Eye (tissue), 1 donor: ENCODE measurements at regions not wholly inside any gene's neighbourhood (a gene's known extent, or its start where the extent isn't known, plus 50 kb on each side); places are given as distances from the start of the nearest gene placed in this dataset.
A peak's percentile ranks its signal among the peaks of the same experiment; 100 is the strongest.

Experiments used
- DNase-seq: peaks from one replicate; pipeline ENCODE4 v3.0.0-alpha.2; 2015

DNA sequence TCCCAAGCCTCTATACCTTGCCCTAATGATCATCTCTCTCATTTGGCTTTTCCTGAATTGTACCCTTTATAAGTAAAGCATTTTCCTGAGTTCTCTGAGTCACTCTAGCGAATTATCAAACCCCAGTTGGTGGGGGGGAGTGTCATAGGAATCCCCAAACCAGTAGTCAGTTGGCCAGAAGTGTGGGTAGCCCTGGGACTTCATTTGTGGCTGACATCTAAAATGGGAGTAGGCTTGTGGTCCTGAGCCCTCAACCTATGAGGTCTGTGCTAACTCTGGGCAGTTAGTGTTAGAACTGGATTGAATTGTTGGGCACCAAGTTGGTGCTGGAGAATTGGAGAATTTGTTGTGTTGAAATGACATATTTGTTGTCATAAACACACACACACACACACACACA, 91.3 kb downstream of the BBS10 start:
- DNase-seq, result no peak

- no peak for DNase-seq
Measured at GRCh38 chr12:76256321-76256720, 91.9 kb downstream of the BBS10 start.

GRCh38 chr12:76255692-76256091, 92.5 kb downstream of the BBS10 start:
- DNase-seq, result no peak

- no peak for DNase-seq
Measured at GRCh38 chr12:76255281-76255680, 92.9 kb downstream of the BBS10 start.

DNA sequence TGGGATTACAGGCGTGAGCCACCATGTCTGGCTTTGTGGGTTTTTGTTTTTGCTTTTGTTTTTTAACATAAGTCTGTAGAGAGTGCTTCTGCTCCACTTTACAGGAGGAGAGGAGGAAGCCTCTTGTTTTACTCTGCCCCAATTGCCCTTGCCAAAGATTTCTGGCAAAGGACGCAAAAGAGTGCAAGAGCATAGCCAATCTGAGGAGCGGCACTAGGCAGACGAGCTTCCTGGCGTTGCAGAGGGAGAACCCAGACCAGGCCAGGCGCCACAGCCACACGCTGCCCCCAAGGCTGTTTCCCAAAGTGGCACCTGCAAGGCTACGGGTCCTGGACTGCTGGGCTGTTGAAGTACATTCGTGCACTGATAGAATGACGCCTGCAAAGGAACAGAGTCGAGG, 96.2 kb downstream of the BBS10 start:
- no peak for DNase-seq

DNA sequence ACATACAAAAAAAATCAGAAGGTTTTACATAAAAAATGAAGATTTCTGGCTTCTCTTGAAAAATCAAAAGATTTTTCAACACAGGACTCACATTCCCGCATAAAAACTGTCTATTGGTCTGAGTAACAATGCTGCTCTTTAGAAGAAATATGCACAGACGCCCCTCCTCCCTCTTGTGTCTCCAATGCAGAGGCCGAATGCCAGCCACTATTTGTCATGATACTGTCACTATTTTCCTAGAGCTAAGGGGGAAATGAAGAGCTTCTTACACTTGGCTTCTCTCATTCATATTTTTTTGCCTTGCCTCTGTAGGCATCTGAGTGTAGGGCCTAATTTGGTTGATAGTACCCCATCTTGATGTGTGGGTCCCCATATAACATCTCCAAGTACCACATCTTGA, 98.0 kb downstream of the BBS10 start:
- no peak for DNase-seq

DNA sequence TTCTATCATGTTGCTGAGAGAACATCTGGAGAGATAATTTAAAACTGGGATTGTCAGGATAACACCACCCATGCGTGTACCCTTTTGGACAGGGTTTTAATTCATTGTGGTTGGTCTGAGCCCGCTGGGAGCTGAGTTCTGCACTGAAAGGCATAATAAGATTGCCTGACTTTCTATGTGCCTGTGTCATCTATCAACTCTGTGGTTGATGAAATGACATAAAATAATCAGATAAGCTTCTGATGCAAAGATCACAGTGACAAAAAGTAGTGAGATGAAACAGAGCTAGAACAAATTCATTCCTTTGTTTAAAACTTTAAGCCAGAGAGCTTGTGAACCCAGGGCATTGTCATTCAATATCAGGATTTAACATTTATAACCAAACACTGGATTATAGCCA, 98.7 kb downstream of the BBS10 start:
- no peak for DNase-seq

GRCh38 chr12:76247992-76248391, 100.2 kb downstream of the BBS10 start:
- DNase-seq, result no peak

DNA sequence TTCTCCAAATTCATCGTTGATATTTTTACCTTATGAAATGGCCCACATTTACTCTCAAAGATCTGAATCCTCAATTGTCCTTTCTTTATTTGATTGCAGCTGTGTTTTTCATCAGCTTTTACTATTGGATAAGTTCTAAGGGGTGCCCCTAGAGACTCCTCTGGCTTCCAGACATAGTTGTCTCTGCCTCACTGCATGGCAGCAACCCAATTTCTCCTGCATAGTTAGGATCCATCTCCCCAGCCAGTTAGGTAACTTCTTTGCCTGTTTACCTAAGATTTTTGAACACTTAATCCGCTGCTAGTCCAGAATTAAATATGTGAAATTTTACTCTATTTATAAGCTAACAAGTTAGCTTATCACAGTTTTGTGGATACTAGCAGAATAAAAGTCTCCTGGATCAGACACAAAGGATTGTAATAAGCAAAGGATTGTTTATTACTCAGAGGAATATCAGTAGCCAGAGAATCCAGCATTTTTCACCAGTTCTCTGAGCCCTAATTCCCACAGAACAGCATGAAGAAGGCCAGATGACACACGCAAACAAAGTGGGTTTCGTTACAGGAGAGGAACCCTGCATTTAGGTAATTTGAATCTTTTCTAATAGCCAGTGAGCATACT, 101.1 kb downstream of the BBS10 start:
- peak; percentile 39 for DNase-seq

DNA sequence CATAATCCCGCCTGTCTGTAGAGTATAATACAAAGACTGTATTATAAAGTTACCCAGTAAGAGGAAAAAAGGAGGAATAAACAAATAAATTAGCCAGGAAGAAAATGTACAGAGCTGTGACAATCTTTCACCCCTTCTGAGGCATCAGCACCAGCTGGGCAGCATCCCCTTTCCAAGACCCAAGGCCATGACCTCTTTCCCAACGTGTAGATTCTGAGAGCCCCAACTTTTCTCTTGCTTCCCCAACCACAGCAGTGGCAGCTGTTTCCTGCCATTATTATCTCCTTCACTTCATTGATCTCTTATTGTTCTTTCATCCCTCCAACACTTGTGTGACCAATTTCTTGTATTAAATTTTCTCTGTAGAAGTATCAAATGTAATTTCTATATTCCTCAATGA, 101.6 kb downstream of the BBS10 start:
- DNase-seq, result no peak

DNA sequence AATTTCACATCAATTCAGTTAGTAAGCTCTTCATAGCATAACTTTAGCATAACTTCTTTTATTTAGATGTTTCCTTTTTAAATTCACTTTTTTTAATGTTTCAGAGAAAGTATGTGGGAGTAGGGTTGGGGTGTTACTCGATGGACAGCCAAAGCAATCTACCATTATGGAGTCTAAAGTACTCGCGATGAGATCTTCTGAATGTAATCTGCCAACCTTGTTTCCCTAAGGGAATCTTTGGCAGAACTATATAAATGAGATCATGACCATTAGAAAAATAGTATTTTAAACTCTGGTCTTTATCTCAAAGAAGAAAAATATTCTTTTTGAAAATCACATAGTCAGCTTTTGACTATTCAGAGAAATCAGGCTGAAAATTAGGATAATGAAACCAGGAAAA, 103.9 kb downstream of the BBS10 start:
- DNase-seq, result no peak

- DNase-seq, result no peak
Measured at GRCh38 chr12:76242813-76243550, 105.2 kb downstream of the BBS10 start.

GRCh38 chr12:76241371-76241770, 106.8 kb downstream of the BBS10 start:
- no peak for DNase-seq

GRCh38 chr12:76240281-76240680, 107.9 kb downstream of the BBS10 start:
- no peak for DNase-seq

DNA sequence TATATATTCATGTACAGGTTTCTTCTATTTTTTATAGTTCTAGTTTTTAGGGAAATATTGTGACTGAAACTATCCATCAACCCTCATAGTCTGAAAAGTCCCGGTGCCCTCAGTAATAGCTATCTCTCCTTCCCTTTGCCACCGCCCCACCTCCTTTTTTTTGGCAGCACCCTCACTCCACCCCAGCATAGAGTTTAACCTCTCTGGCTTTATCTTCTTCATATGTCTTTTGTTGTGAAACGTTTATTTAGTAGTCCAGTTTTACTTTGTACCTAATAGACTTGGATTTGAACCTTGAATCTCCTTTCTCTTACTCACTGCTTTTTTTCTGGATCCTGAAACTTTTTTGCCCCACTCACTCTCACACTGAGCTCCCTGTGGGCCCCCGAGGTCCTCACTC, 109.5 kb downstream of the BBS10 start:
- DNase-seq, result no peak

GRCh38 chr12:76237086-76237701, 111.0 kb downstream of the BBS10 start:
- DNase-seq, result no peak

DNA sequence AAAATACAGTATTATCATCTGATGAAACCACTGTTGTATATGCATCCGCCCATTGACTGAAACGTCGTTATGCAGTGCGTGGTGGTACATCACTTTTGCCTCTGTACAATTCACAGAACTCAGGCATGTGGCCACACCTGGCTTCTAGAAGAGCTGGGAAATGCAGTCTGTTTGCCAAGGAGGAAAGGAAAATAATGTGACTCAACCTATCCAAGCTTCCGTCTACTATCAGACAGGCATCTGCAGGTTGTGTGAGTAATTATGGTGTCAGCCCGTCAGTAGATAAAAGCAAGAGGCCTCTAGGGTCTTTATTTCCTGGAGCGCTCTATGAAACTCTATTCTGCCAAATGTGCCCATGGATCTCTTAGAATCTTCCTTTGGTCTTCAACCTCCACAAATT, 111.6 kb downstream of the BBS10 start:
- peak; percentile 11 for DNase-seq

- DNase-seq, result no peak
Measured at GRCh38 chr12:76234741-76235140, 113.5 kb downstream of the BBS10 start.

DNA sequence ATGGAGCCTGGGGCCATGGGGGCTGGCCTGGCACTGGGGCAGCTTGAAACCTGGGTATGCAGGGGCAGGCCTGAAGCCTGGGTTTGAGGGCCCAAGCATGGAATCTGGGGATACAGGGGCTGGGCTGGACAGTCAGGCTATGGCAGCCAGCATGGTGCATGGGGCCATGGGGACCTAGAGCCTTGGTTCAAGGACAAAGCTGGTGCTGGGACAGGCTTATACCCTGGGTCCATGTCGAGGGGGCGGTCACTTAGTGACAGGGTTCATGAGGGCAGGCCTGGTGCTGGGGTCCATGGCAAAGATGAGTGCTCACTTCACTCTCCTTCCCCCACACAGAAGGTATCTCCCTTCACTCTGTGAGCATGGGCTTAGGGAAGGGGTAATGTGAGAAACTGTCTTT, 116.2 kb downstream of the BBS10 start:
- no peak for DNase-seq

DNA sequence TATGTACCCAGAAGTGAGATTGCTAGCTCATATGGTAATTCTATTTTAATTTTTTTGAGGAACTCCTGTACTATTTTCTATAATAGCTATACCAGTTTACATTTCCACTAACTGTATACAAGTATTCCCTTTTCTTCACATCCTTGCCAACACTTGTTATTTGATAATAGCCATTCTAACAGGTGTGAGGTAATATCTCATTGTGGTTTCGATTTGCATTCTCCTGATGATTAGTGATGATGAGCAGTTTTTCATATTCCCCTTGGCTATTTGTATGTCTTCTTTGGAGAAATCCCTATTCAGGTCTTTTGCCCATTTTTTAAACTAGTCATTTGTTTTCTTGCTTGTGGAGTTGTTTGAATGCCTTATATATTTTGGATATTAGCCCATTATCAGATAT, 121.3 kb downstream of the BBS10 start:
- DNase-seq, result no peak

DNA sequence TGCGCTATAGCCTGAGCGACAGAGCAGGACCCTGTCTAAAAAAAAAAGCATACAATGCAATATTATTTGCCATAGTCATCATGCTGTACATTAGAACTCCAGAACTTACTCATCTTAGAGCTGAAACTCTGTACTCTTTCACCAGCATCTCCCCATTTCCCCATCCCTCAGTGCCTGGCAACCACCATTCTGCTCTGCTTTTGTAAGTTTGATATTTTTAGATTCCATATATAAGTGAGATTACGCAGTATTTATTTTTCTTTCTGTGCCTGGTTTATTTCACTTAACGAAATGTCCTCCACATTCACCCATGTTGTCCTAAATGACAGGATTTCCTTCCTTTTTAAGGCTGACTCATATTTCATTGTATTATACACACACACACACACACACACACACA, 121.8 kb downstream of the BBS10 start:
- DNase-seq, result no peak

GRCh38 chr12:76223869-76224268, 124.3 kb downstream of the BBS10 start:
- no peak for DNase-seq

GRCh38 chr12:76220980-76221379, 127.2 kb downstream of the BBS10 start:
- DNase-seq, result no peak

DNA sequence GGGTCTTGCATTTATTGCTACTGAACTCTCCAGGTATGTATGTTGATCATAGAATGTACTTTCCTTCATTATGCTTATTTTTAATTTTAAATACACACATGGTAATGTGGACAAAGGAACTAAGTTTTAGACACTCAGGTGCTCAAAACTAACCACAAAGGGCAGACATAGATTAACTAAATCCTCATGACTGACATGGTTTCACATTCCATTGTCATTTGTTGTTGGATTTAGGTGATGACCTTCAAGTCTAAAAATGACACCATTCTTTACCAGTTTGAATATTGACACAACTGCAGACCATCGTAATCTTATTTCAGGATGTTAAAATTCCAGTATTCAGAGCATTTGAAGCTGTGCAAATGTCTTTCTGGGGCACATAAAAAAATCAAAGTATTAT, 128.4 kb downstream of the BBS10 start:
- no peak for DNase-seq
